GM12892 (cell line): ENCODE measurements at regions not wholly inside any gene's neighbourhood (a gene's known extent, or its start where the extent isn't known, plus 50 kb on each side); places are given as distances from the start of the nearest gene placed in this dataset.
"Not testable (repeated sequence)": the region's sequence is repeated elsewhere in the genome, so short reads cannot be mapped to it uniquely, and the experiment has no call there.

ENCODE experiments used
- DNase-seq: peaks from one replicate; pipeline ENCODE4 v3.0.0; 2011; ENCODE audit not compliant: insufficient read length
- FAIRE-seq: peaks from 2 replicates; lab custom pipeline; 2011; peaks lifted over from hg19 to GRCh38; lab: Jason Lieb, UNC
- POLR2A ChIP-seq: IDR thresholded peaks from 2 replicates; pipeline ENCODE4 v1.6.1; 2011; ENCODE audit warnings: low read depth, low read length, control low read depth
- POLR2AphosphoS5 ChIP-seq: IDR thresholded peaks from 2 replicates; pipeline ENCODE4 v1.6.1; 2011; ENCODE audit warnings: low read depth, low read length, control low read depth
- TAF1 ChIP-seq: IDR thresholded peaks from 2 replicates; pipeline ENCODE4 v1.6.1; 2011; ENCODE audit warnings: low read depth, mild to moderate bottlenecking, control low read depth, low read length, borderline replicate concordance

DNA sequence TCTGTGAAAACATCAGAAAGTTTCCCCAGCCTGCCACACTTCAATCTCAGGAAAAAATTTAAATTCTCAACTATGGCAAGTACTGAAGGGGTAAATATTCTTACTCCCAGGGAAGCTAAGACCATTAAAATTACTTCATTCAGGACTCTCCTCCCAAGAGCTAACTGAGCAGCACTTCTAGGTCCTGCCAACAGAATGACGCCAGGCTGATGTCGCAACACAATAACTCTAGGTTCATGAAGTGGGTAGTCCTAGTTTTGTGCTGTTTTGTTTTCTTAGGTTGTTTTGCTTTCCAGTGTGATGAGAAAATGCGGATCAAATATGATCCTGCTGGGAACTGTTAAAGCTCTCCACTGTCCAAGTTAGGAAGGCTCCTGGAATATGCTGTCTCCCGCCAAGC lies 180.0 kb downstream of the NKX6-1 start:
- TF ChIP-seq POLR2A (no peak), POLR2AphosphoS5 (no peak), TAF1 (no peak)
- no peak for DNase-seq

DNA sequence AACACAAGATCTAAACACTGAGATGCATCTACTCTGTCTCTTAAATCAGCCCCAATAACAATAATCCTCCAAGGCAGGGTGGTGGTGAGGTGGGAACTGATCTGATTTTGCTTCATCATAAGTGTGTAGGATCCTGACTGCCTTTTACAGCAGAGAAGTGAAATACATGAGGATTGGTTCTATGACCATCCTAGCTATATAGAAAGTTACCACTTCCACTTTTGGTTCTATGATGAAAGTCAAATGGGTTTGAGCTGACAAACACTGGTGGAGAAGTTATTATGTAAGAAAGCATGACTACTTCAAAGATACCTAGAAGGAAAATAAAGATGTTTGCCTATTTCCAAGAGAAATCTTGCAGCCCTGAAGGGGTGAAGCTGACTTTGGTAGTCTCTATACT lies 181.6 kb downstream of the NKX6-1 start:
- TF ChIP-seq POLR2AphosphoS5 (no peak), POLR2A (no peak), TAF1 (no peak)
- DNase-seq, result no peak
- no peak for FAIRE-seq

More for the DNA sequence above, 180.0 kb downstream of the NKX6-1 start:
- FAIRE-seq, result no peak

DNA sequence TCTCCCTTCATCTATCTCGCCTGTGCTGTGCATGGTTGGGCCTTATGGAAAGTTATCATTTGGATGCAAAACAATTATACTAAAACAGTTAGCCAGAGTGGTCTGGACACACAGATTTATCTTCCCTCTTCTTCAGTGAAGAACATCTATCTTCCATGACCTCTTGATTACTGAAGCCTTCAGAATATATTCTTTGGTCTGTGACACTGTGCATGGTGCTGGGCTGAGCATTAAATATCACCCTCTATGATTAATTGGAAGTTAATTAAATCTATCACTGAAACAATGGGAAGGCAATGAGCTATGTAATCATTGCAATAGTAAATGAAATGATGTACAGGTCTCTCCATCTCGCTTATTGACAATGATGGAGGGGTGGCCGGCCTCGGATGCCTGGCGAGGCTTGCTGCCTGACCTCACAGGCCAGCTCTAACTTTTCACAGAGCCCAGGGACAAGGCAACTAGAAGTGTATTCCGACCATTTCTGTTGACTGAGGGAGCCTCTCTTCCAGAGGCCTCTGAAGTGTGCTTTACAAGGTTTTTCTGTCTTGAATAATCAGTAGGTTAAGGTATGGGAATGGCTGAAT lies 186.6 kb downstream of the NKX6-1 start:
- TF ChIP-seq TAF1, result no peak
- no peak for TF ChIP-seq POLR2A
- no peak for TF ChIP-seq POLR2AphosphoS5
- FAIRE-seq (no peak), DNase-seq (no peak)

- TF ChIP-seq POLR2AphosphoS5, result no peak
- no peak for TF ChIP-seq POLR2A
- TF ChIP-seq TAF1, result no peak
- FAIRE-seq, result no peak
Measured at GRCh38 chr4:84309191-84309590, 189.9 kb downstream of the NKX6-1 start.

DNA sequence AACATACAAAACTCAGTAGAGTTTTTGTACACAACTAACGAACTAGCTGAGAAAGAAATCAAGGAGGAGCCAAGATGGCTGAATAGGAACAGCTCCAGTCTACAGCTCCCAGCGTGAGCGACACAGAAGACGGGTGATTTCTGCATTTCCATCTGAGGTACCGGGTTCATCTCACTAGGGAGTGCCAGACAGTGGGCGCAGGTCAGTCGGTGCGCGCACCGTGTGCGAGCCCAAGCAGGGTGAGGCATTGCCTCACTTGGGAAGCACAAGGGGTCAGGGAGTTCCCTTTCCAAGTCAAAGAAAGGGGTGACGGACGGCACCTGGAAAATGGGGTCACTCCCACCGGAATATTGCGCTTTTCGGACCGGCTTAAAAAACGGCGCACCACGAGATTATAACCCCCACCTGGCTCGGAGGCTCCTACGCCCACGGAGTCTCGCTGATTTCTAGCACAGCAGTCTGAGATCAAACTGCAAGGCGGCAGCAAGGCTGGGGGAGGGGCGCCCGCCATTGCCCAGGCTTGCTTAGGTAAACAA lies 200.3 kb downstream of the NKX6-1 start:
- not testable (repeated sequence) for FAIRE-seq, DNase-seq

More at GRCh38 chr4:84309191-84309590, 189.9 kb downstream of the NKX6-1 start:
- DNase-seq, result no peak

DNA sequence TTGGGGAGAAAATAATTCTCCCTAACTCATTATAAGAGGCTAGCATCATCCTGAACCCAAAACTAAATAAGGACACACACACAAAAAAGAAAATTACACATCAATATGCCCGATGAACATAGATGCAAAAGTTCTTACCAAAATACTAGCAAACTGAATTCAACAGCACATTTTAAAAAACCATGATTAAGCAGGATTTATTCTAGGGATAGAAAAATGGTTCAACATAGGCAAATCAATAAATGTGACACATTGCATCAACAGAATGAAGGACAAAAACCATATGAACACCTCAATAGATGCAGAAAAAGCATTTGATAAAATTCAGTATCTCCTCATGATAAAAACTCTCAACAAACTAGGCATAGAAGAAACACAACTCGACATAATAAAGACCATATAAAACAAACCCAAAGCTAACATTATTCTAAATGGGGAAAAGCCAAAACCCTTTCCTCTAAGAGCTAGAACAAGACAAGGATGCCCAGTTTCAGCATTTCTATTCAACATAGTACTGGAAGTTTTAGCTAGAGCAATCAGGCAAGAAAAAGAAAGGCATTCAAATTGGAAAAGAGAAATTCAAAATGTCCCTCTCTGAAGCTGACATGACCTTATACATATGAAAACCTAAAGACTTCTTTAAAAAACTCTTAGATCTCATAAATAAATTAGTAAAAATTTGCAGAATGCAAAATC lies 200.9 kb downstream of the NKX6-1 start:
- TF ChIP-seq TAF1, result no peak
- FAIRE-seq (no peak), DNase-seq (no peak)

DNA sequence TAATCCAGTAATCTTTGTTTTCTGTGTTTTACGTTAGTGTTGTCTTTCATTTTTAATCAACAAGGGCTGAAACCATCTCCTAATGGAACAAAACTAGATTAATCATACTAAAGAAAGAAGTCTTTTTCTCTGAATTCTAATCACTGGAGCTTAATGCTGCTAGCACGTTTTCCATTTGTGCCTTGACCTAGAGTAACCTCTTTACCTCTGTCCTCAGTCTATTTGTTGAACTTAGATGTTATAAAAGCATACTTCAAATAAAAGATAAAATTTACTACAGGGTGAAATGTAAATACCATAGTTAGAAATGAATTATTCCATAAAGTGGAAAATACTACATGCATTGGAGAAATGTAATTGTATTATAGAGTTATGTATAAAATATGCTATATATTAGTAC lies 207.1 kb downstream of the NKX6-1 start:
- FAIRE-seq (no peak), DNase-seq (no peak)
- TF ChIP-seq TAF1 (no peak), POLR2AphosphoS5 (no peak), POLR2A (no peak)

DNA sequence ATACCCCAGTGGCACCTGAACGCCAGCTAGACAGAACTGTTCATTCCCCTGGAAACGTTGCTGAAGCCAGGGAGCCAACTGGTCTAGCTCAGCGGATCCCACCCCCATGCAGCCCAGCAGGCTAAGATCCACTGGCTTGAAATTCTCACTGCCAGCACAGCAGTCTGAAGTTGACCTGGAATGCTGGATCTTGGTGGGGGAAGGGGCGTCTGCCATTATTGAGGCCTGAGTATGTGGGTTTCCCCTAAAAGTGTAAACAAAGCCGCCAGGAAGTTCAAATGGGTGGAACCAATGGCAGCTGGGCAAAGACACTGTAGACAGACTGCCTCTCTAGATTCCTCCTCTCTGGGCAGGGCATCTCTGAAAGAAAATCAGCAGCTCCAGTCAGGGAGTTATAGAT lies 213.0 kb downstream of the NKX6-1 start:
- no peak for TF ChIP-seq TAF1
- no peak for TF ChIP-seq POLR2AphosphoS5
- TF ChIP-seq POLR2A, result no peak
- DNase-seq (no peak), FAIRE-seq (no peak)

DNA sequence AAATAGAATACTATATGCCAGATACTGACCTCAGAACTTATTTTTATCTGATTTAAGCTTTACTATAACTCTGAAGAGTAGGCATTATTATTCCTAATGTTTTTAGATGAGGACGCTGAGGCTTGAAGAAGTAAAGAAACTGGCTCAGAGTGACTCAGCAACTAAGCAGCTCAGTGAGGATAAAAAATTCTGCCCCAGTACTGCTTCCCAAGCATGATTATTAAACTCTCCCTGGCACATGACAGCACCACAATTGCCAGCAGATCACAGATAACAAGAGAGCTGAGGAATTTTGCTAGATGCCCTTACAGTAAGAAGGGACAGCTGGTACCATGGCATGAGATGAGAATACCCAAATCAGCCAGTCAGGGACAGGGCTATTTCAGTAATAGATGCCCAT lies 219.4 kb downstream of the NKX6-1 start:
- no peak for FAIRE-seq
- TF ChIP-seq POLR2AphosphoS5 (no peak), POLR2A (no peak), TAF1 (no peak)
- DNase-seq, result no peak

DNA sequence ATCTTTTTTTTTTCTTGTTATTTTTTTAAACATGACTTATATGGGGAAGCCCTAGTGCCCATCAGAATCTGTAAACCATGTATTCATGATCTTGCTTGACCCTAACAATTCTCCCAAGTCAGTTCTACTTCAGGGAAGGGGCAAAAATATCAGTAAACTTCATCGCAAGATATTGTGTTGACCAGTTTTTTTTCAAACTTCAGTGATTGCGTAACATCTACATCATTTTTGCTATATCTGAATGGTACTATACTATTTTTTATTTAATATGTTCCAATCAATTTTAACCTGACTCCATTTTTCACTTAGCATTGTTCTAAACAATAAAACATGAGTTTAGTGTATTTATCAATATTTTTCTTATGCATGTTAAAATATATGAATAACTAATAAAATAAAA lies 221.2 kb downstream of the NKX6-1 start:
- no peak for DNase-seq
- no peak for TF ChIP-seq POLR2A
- no peak for TF ChIP-seq POLR2AphosphoS5
- no peak for TF ChIP-seq TAF1
- FAIRE-seq, result no peak

- no peak for TF ChIP-seq POLR2A
- no peak for TF ChIP-seq POLR2AphosphoS5
- no peak for TF ChIP-seq TAF1
- DNase-seq, result no peak
- no peak for FAIRE-seq
Measured at GRCh38 chr4:84276752-84277151, 222.3 kb downstream of the NKX6-1 start.

- no peak for DNase-seq
- FAIRE-seq, result no peak
- no peak for TF ChIP-seq POLR2AphosphoS5
- TF ChIP-seq TAF1, result no peak
- no peak for TF ChIP-seq POLR2A
Measured at GRCh38 chr4:84269536-84270044, 229.5 kb downstream of the NKX6-1 start.
